ENCODE measurements at regions not wholly inside any gene's neighbourhood (a gene's known extent, or its start where the extent isn't known, plus 50 kb on each side); places are given as distances from the start of the nearest gene placed in this dataset.

- ATAC-seq: no peak
- Histone ChIP-seq H4K20me1 (ENCODE audit: insufficient read depth) (no peaks in the 10 kb centered on the region), H3K36me3 (ENCODE audit: control insufficient read depth in 1 of 2, insufficient read depth in 2 of 2, low read length in 2 of 2) (no peaks in the 10 kb centered on the region), H3K27me3 (ENCODE audit: insufficient read depth, low read length) (no peaks in the 10 kb centered on the region), H3K4me3 (replicated peaks in 1 of 2; ENCODE audit: low read depth in 1 of 2, low read length in 2 of 2) (no peak overlapping the region), H3K4me2 (ENCODE audit: low read length) (no peak overlapping the region), H3K79me2 (ENCODE audit: insufficient read depth, low read length) (no peaks in the 10 kb centered on the region), H3K9me3 (ENCODE audit: control insufficient read depth in 1 of 2, insufficient read depth in 1 of 2, low read depth in 1 of 2, low read length in 2 of 2) (no peaks in the 10 kb centered on the region), H3K27ac (ENCODE audit: low read depth, low read length) (no peak overlapping the region), H2AFZ (ENCODE audit: low read depth, low read length, poor library complexity, severe bottlenecking) (no peak overlapping the region), H3K4me1 (ENCODE audit: control insufficient read depth in 1 of 2, insufficient read depth in 2 of 2, low read length in 2 of 2) (no peaks in the 10 kb centered on the region; a peak in 1 of 4 replicates), H3K9me2 (ENCODE audit: insufficient read depth) (0 out of 2 replicates have a peak, but pooled peaks cover 2% of the 10 kb centered on the region), H3K9ac (ENCODE audit: low read length) (no peak overlapping the region)
- ChIA-PET CTCF (no interaction called here), RAD21 (ENCODE audit: low non-redundant PET in 1 of 2, low total read pairs in 2 of 2, uncharacterized antibody in 2 of 2, unreplicated experiment in 2 of 2) (no interaction called here), POLR2A (no interaction called here)
- TF ChIP-seq SRF (IDR thresholded peaks at IDR 0.05; ENCODE audit: low read depth): no peak
- no peak for TF ChIP-seq ATF3 (IDR thresholded peaks at IDR 0.05)
- no peak for TF ChIP-seq ZNF274 (IDR thresholded peaks at IDR 0.05; ENCODE audit: low read depth, low read length)
- no peak for DNase-seq (ENCODE audit: low read depth, low spot score)
- no TSS peak for BruUV-seq (replicated peaks)
- intact Hi-C loops (cut with micrococcal nuclease): no loop called here
Measured at GRCh38 chr7:106448992-106449859, 164.4 kb upstream of the NAMPT start.

- H3K4me2 ChIP-seq (ENCODE audit: low read length): no peak overlapping the region
- no peaks in the 10 kb centered on the region; a peak in 1 of 4 replicates for H3K4me1 ChIP-seq (ENCODE audit: control insufficient read depth in 1 of 2, insufficient read depth in 2 of 2, low read length in 2 of 2)
- H3K9me2 ChIP-seq (ENCODE audit: insufficient read depth): 0 out of 2 replicates have a peak, but pooled peaks cover 4% of the 10 kb centered on the region
- H3K4me3 ChIP-seq (replicated peaks in 1 of 2; ENCODE audit: low read depth in 1 of 2, low read length in 2 of 2): no peak overlapping the region
- BruUV-seq (replicated peaks): no TSS peak
- intact Hi-C loops (cut with micrococcal nuclease): no loop called here
- POLR2A ChIA-PET: no interaction called here
- no peak overlapping the region for H2AFZ ChIP-seq (ENCODE audit: low read depth, low read length, poor library complexity, severe bottlenecking)
- no peaks in the 10 kb centered on the region for H3K79me2 ChIP-seq (ENCODE audit: insufficient read depth, low read length)
- TF ChIP-seq ELF1 (IDR thresholded peaks at IDR 0.05; ENCODE audit: borderline replicate concordance, low read depth) (no peak), TCF7L2 (IDR thresholded peaks at IDR 0.05; ENCODE audit: borderline replicate concordance, extremely low read depth, insufficient read depth, insufficient read length) (no peak)
- no peak for DNase-seq (ENCODE audit: low read depth, low spot score)
- H4K20me1 ChIP-seq (ENCODE audit: insufficient read depth): no peaks in the 10 kb centered on the region
- H3K36me3 ChIP-seq (ENCODE audit: control insufficient read depth in 1 of 2, insufficient read depth in 2 of 2, low read length in 2 of 2): no peaks in the 10 kb centered on the region
- RAD21 ChIA-PET (ENCODE audit: low non-redundant PET in 1 of 2, low total read pairs in 2 of 2, uncharacterized antibody in 2 of 2, unreplicated experiment in 2 of 2): no interaction called here
- no peak for ATAC-seq
- CTCF ChIA-PET: no interaction called here
- no peak overlapping the region for H3K27ac ChIP-seq (ENCODE audit: low read depth, low read length)
- H3K9ac ChIP-seq (ENCODE audit: low read length): no peak overlapping the region
- no peaks in the 10 kb centered on the region for H3K9me3 ChIP-seq (ENCODE audit: control insufficient read depth in 1 of 2, insufficient read depth in 1 of 2, low read depth in 1 of 2, low read length in 2 of 2)
- H3K27me3 ChIP-seq (ENCODE audit: insufficient read depth, low read length): no peaks in the 10 kb centered on the region
Measured at GRCh38 chr7:106448346-106448991, 163.7 kb upstream of the NAMPT start.

Measured in HCT116 (cell line).